ENCODE measurements at regions not wholly inside any gene's neighbourhood (a gene's known extent, or its start where the extent isn't known, plus 50 kb on each side); places are given as distances from the start of the nearest gene placed in this dataset.

GRCh38 chr14:56023661-56024081 is 94.5 kb upstream of the PELI2 start:
- no peak for TF ChIP-seq CTCF (conservative IDR thresholded peaks at IDR 0.05; ENCODE audit: control insufficient read depth, insufficient read depth, low read depth, low read length)
- H3K4me3 ChIP-seq (ENCODE audit: control insufficient read depth, low read depth, low read length): no peak overlapping the region
- DNase-seq (ENCODE audit: low read depth): no peak

- no peak overlapping the region for H3K4me3 ChIP-seq (ENCODE audit: control insufficient read depth, low read depth, low read length)
- DNase-seq (ENCODE audit: low read depth): no peak
- no peak for TF ChIP-seq CTCF (conservative IDR thresholded peaks at IDR 0.05; ENCODE audit: control insufficient read depth, insufficient read depth, low read depth, low read length)
These were observed 93.0 kb upstream of the PELI2 start for GRCh38 chr14:56025191-56025590.

- DNase-seq (ENCODE audit: low read depth): no peak
- no peak overlapping the region for H3K4me3 ChIP-seq (ENCODE audit: control insufficient read depth, low read depth, low read length)
- TF ChIP-seq CTCF (conservative IDR thresholded peaks at IDR 0.05; ENCODE audit: control insufficient read depth, insufficient read depth, low read depth, low read length): no peak
These were observed 91.7 kb upstream of the PELI2 start for GRCh38 chr14:56026506-56026905.

- DNase-seq (ENCODE audit: low read depth): no peak
- TF ChIP-seq CTCF (conservative IDR thresholded peaks at IDR 0.05; ENCODE audit: control insufficient read depth, insufficient read depth, low read depth, low read length): no peak
- H3K4me3 ChIP-seq (ENCODE audit: control insufficient read depth, low read depth, low read length): no peak overlapping the region
These were observed 90.8 kb upstream of the PELI2 start for GRCh38 chr14:56027421-56027820.

GRCh38 chr14:56027916-56028712 is 90.1 kb upstream of the PELI2 start:
- no peak for TF ChIP-seq CTCF (conservative IDR thresholded peaks at IDR 0.05; ENCODE audit: control insufficient read depth, insufficient read depth, low read depth, low read length)
- no peak overlapping the region for H3K4me3 ChIP-seq (ENCODE audit: control insufficient read depth, low read depth, low read length)
- DNase-seq (ENCODE audit: low read depth): no peak

GRCh38 chr14:56036353-56036752 is 81.9 kb upstream of the PELI2 start:
- DNase-seq (ENCODE audit: low read depth): no peak
- no peak overlapping the region for H3K4me3 ChIP-seq (ENCODE audit: control insufficient read depth, low read depth, low read length)
- no peak for TF ChIP-seq CTCF (conservative IDR thresholded peaks at IDR 0.05; ENCODE audit: control insufficient read depth, insufficient read depth, low read depth, low read length)

Data from fibroblast of mammary gland (primary cell).